ENCODE measurements at regions not wholly inside any gene's neighbourhood (a gene's known extent, or its start where the extent isn't known, plus 50 kb on each side); places are given as distances from the start of the nearest gene placed in this dataset.

DNA sequence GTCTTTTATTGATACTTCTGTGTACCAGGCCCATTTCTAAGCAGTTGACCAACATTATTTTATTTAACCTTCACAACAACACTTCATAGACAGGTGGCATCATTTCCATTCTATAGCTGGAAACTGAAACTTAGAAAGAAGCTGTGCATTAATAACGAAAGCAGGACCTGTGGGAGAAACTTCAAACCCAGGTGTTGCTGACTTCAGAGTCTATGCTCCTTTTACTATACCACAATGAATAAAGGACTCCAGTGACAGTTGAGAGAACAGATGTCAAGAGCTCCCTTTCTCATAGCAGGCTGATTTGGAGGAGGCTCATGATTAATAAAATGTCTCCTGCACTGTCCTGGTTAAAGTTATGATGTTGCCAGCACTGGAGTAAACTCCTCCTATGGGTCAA, 56.6 kb upstream of the POU3F2 start:
- TF ChIP-seq, protein P1, sequence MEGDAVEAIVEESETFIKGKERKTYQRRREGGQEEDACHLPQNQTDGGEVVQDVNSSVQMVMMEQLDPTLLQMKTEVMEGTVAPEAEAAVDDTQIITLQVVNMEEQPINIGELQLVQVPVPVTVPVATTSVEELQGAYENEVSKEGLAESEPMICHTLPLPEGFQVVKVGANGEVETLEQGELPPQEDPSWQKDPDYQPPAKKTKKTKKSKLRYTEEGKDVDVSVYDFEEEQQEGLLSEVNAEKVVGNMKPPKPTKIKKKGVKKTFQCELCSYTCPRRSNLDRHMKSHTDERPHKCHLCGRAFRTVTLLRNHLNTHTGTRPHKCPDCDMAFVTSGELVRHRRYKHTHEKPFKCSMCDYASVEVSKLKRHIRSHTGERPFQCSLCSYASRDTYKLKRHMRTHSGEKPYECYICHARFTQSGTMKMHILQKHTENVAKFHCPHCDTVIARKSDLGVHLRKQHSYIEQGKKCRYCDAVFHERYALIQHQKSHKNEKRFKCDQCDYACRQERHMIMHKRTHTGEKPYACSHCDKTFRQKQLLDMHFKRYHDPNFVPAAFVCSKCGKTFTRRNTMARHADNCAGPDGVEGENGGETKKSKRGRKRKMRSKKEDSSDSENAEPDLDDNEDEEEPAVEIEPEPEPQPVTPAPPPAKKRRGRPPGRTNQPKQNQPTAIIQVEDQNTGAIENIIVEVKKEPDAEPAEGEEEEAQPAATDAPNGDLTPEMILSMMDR (IDR thresholded peaks at IDR 0.05) = no peak
- no peak for TF ChIP-seq POLR2A (IDR thresholded peaks at IDR 0.05)
